ENCODE measurements at regions not wholly inside any gene's neighbourhood (a gene's known extent, or its start where the extent isn't known, plus 50 kb on each side); places are given as distances from the start of the nearest gene placed in this dataset.

- no peak for TF ChIP-seq POLR2AphosphoS5 (IDR thresholded peaks at IDR 0.05; ENCODE audit: borderline replicate concordance, low read depth, low read length)
- no peak for TF ChIP-seq EZH2 (IDR thresholded peaks at IDR 0.05)
- no peak for TF ChIP-seq FOXP2 (optimal IDR thresholded peaks at IDR 0.05; ENCODE audit: control extremely low read depth, extremely low read length, insufficient read depth)
Observed at GRCh38 chr12:20039562-20039961, 328.8 kb upstream of the PDE3A start.
